Epithelial cell of proximal tubule (primary cell): ENCODE measurements at regions not wholly inside any gene's neighbourhood (a gene's known extent, or its start where the extent isn't known, plus 50 kb on each side); places are given as distances from the start of the nearest gene placed in this dataset.

ENCODE experiments used
- DNase-seq: peaks from one replicate; pipeline ENCODE4 v3.0.0-alpha.2; 2011; ENCODE audit warnings: low read depth
- H3K4me3 ChIP-seq: 2 replicates; pipeline ENCODE4 v1.5.1; 2011; ENCODE audit warnings: low read depth, mild to moderate bottlenecking, low read length
- TF ChIP-seq, protein P1 (sequence below): conservative IDR thresholded peaks from 2 replicates; pipeline ENCODE4 v1.5.1; 2012; ENCODE audit warnings: low read depth, mild to moderate bottlenecking, low read length

DNA sequence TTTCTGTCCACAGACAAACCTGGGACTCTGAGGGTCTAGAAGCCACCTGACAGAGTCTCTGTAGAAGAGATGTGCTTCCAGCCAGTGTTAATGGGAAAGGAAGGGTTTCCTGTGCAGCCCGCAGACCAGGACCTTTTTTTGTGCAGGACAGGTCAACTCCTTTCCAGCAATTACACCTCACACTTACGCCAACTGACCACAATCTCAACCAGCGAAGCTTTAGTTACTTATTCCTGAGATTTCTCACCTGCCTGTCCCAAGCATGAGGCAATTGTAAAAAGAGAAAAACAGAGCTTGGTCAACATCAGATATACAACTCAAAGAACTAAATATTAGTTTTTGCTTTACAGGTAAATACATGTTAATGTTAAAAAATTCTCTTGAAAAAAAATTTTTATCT, 393.8 kb upstream of the ID4 start:
- H3K4me3 ChIP-seq: no peak overlapping the region
- DNase-seq: no peak
- TF ChIP-seq, protein P1, sequence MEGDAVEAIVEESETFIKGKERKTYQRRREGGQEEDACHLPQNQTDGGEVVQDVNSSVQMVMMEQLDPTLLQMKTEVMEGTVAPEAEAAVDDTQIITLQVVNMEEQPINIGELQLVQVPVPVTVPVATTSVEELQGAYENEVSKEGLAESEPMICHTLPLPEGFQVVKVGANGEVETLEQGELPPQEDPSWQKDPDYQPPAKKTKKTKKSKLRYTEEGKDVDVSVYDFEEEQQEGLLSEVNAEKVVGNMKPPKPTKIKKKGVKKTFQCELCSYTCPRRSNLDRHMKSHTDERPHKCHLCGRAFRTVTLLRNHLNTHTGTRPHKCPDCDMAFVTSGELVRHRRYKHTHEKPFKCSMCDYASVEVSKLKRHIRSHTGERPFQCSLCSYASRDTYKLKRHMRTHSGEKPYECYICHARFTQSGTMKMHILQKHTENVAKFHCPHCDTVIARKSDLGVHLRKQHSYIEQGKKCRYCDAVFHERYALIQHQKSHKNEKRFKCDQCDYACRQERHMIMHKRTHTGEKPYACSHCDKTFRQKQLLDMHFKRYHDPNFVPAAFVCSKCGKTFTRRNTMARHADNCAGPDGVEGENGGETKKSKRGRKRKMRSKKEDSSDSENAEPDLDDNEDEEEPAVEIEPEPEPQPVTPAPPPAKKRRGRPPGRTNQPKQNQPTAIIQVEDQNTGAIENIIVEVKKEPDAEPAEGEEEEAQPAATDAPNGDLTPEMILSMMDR: no peak

DNA sequence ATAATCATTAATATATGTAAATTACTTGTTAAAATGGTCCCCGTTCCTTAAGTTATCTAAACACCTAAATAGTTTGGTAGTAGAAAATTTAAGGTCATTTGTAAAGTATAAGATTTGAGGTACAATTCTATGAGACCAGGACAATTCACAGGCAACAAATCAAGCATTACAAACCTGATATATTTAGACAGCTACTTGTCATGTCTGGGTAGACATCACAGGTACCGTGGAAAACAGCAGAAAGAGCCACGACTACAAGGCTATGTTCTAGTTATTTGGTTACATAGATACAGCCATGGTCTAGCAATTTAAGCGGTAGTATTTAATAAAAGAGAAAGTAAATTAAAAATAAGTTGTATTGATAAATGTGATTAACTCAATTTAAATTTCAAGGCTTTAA, 393.1 kb upstream of the ID4 start:
- TF ChIP-seq, protein P1: no peak
- H3K4me3 ChIP-seq: no peak overlapping the region
- DNase-seq: no peak

DNA sequence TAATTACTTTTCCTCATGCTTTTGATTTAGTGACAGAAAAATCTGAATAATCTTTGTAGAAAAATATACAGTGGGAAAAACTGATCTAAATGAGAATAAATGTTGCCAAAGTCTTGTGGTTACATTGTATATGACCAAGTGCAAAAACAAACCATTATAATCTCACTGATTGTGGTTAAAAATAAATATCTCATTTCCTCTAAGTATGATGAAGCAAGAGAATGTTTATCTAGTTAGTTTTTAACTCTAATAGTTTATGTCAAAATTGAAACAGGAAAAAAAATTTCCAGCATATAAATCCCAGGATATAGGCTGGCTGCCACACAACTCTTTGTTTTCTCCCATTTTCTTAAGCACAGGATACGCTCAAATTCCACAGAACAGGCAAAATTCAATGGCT, 392.7 kb upstream of the ID4 start:
- no peak overlapping the region for H3K4me3 ChIP-seq
- TF ChIP-seq, protein P1: no peak
- no peak for DNase-seq

DNA sequence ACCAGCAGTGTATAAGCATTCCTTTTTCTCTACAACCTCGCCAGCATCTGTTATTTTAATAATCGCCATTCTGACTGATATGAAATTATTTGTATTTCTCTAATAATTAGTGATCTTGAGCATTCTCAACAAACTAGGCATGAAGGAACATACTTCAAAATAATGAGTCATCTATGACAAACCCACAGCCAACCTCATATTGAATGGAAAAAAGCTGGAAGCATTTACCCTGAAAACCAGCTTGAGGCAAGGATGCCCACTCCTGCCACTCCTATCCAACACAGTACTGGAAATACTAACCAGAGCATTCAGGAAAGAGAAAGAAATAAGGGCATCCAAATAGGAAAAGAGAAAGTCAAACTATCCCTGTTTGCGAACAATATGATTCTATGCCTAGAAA, 390.6 kb upstream of the ID4 start:
- H3K4me3 ChIP-seq: no peak overlapping the region
- TF ChIP-seq, protein P1: no peak
- no peak for DNase-seq

DNA sequence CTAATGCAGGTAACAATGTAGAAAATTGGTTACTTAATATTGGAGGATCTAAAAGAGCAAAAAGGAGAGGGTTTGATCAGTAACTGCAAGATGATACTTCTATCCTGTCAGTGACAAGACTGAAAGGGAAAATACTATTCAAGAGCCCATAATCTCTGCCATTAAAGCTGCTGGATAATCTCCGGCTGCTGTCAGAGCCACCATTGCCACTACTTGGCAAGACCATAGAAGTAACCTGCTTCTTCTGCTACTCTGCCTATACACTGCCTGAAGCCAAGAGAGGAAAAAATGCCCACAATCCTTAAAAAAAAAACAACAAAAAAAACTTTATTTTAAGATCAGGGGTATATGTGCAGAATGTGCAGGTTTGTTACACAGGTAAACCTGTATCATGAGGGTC, 386.5 kb upstream of the ID4 start:
- no peak overlapping the region for H3K4me3 ChIP-seq
- TF ChIP-seq, protein P1: no peak
- no peak for DNase-seq

DNA sequence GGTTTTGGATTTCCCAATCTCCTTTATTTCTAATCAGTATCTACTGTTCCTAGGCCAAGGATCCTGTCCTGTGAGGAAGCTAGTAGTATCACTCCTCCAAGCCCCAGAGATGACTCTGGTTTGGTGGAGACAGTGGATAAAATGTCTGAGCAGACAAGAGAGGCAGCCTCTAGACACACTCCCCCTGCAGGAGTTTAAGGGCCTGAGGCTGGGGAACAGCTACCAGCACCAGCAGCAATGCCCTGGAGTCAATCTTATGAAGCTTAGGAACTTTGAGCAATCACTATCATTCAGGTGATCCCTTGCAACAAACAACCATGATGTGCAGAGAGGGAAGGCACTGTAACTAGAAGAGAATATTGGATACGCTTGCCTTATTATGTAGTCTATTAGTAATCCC, 384.7 kb upstream of the ID4 start:
- TF ChIP-seq, protein P1: peak; percentile 45
- DNase-seq: no peak
- no peak overlapping the region for H3K4me3 ChIP-seq

DNA sequence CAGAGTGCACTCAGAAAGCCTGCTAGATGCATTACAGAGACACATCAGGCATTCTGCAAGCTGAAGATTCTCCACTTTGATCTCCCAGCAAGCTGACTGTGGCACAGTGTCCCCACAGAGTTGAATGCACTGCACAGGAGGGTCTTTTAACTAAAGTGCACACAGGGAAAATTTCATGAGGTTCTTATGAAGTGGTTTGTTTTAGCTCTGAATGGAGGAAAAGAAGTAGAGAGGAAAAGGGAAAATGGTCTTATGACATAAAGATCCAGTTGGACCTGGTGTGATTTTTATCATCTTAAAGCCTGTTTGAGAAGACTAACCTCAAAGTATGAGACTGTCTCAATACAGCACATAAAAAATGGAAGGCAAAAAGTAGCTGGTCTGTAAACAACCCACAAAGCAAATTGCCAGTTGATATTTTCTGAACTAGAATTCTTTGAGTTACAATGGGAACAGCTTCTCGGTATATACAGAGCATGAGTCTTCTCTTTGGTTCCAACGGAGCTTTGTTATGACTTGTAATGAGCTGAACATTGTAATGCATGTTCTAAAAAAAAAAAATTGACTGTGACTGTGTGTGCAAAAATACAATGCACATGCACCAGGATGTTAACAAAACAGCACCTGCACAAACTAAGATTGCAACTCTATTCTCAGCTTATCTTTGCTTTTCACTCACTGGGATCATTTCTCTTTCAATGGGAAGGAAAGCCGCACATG, 383.0 kb upstream of the ID4 start:
- H3K4me3 ChIP-seq: no peak overlapping the region
- TF ChIP-seq, protein P1: no peak
- DNase-seq: no peak
